NB4 (cell line): ENCODE measurements at regions not wholly inside any gene's neighbourhood (a gene's known extent, or its start where the extent isn't known, plus 50 kb on each side); places are given as distances from the start of the nearest gene placed in this dataset.

Experiments used
- MAX ChIP-seq: IDR thresholded peaks from 2 replicates; pipeline ENCODE4 v1.6.1; 2011; ENCODE audit warnings: low read depth, low read length
- POLR2A ChIP-seq: IDR thresholded peaks from 2 replicates; pipeline ENCODE4 v1.6.1; 2011; ENCODE audit warnings: mild to moderate bottlenecking; ENCODE audit not compliant: insufficient read length; ENCODE audit errors: extremely low read depth
- TF ChIP-seq, protein P1 (sequence below): IDR thresholded peaks from one replicate; pipeline ENCODE4 v1.5.1; 2012; ENCODE audit warnings: low read depth, low read length

- no peak for TF ChIP-seq MAX
- TF ChIP-seq, protein P1, sequence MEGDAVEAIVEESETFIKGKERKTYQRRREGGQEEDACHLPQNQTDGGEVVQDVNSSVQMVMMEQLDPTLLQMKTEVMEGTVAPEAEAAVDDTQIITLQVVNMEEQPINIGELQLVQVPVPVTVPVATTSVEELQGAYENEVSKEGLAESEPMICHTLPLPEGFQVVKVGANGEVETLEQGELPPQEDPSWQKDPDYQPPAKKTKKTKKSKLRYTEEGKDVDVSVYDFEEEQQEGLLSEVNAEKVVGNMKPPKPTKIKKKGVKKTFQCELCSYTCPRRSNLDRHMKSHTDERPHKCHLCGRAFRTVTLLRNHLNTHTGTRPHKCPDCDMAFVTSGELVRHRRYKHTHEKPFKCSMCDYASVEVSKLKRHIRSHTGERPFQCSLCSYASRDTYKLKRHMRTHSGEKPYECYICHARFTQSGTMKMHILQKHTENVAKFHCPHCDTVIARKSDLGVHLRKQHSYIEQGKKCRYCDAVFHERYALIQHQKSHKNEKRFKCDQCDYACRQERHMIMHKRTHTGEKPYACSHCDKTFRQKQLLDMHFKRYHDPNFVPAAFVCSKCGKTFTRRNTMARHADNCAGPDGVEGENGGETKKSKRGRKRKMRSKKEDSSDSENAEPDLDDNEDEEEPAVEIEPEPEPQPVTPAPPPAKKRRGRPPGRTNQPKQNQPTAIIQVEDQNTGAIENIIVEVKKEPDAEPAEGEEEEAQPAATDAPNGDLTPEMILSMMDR, result no peak
- no peak for TF ChIP-seq POLR2A
These were observed 336.1 kb upstream of the C11orf87 start for GRCh38 chr11:109085708-109086373.
